HepG2 (cell line): ENCODE measurements at regions not wholly inside any gene's neighbourhood (a gene's known extent, or its start where the extent isn't known, plus 50 kb on each side); places are given as distances from the start of the nearest gene placed in this dataset.
A peak's percentile ranks its signal among the peaks of the same experiment; 100 is the strongest.
"Not testable (repeated sequence)": the region's sequence is repeated elsewhere in the genome, so short reads cannot be mapped to it uniquely, and the experiment has no call there.

Experiments
- ATAC-seq: fragments of 200-7000 bp; cut with Tn5 transposase; 3 replicates; pipeline ENCODE4 v1.9.1; 2020; ENCODE audit warnings: mild to moderate bottlenecking, moderate library complexity
- BruUV-seq: library from RNA; stranded (reverse); fragments of 400-500 nt; replicated peaks from 2 replicates; lab custom pipeline; 2021; lab: Mats Ljungman, UMichigan
- CTCF ChIA-PET: fragments of 300-600 bp; formaldehyde crosslinking; extraction: SDS; loops from one replicate; lab custom pipeline; 2021; ENCODE audit warnings: low total read pairs, inconsistent platforms, low intra/inter-chr PET ratio; lab: Yijun Ruan, JAX
- POLR2A ChIA-PET: fragments of 350-600 bp; sonication (Branson Sonifier 250); formaldehyde crosslinking; loops from one replicate; lab custom pipeline; 2020; ENCODE audit warnings: antibody characterized with exemption, inconsistent platforms; lab: Yijun Ruan, JAX
- DNase-seq: peaks from one replicate; pipeline ENCODE4 v3.0.0-alpha.2; 2015; ENCODE audit warnings: low spot score
- FAIRE-seq: peaks from 3 replicates; lab custom pipeline; 2011; peaks lifted over from hg19 to GRCh38; lab: Jason Lieb, UNC
- H2AFZ ChIP-seq: one replicate; pipeline ENCODE4 v1.6.1; 2011; ENCODE audit warnings: low read length, inconsistent platforms
- H3K27ac ChIP-seq: fragments of 300-600 bp; 3 replicates; pipeline ENCODE4 v1.8.0; 2011; ENCODE audit warnings: mixed run types, mild to moderate bottlenecking, mixed read lengths, low read length, inconsistent platforms; ENCODE audit not compliant: insufficient read depth; ENCODE audit errors: extremely low read length
- H3K27me3 ChIP-seq, 2 experiments: fragments of 200-600 bp in 1 of 2; 2 replicates in 1 of 2; 3 replicates in 1 of 2; pipeline versions ENCODE4 v1.6.0 to v1.8.0; 2011; ENCODE audit warnings: low read length in 2 of 2, mild to moderate bottlenecking in 2 of 2, moderate library complexity in 2 of 2, inconsistent platforms in 1 of 2; ENCODE audit not compliant: insufficient read depth in 2 of 2, control insufficient read depth in 1 of 2
- H3K36me3 ChIP-seq, 2 experiments: fragments of 200-600 bp in 1 of 2; replicated peaks in 1 of 2; 2 replicates in 1 of 2; 3 replicates in 1 of 2; pipeline versions ENCODE4 v1.5.1 to v1.8.0; 2011; ENCODE audit warnings: low read length in 2 of 2, inconsistent platforms in 1 of 2; ENCODE audit not compliant: insufficient read depth in 2 of 2, control insufficient read depth in 1 of 2
- H3K4me1 ChIP-seq: 2 replicates; pipeline ENCODE4 v1.5.1; 2012; ENCODE audit warnings: low read length, inconsistent platforms; ENCODE audit not compliant: insufficient read depth
- H3K4me2 ChIP-seq: 2 replicates; pipeline ENCODE4 v1.6.0; 2011; ENCODE audit warnings: low read depth, low read length, inconsistent platforms
- H3K4me3 ChIP-seq, 3 experiments: fragments of 200-600 bp in 1 of 3; sonication (generic), shearing (Covaris generic) in 1 of 3; replicated peaks in 1 of 3; 2 replicates each; pipeline ENCODE4 v1.5.1; 2011 to 2016; ENCODE audit warnings: low read length in 3 of 3, inconsistent platforms in 2 of 3, low read depth in 2 of 3, mild to moderate bottlenecking in 2 of 3, control low read depth in 1 of 3, mixed read lengths in 1 of 3; ENCODE audit not compliant: insufficient read depth in 1 of 3
- H3K79me2 ChIP-seq: one replicate; pipeline ENCODE4 v1.6.1; 2011; ENCODE audit warnings: low read length, inconsistent platforms; ENCODE audit not compliant: insufficient read depth
- H3K9ac ChIP-seq: 2 replicates; pipeline ENCODE4 v1.6.0; 2011; ENCODE audit warnings: mild to moderate bottlenecking, low read depth, low read length, inconsistent platforms; ENCODE audit not compliant: insufficient read depth
- H3K9me3 ChIP-seq: 2 replicates; pipeline ENCODE4 v1.5.1; 2012; ENCODE audit warnings: mild to moderate bottlenecking, low read length
- H4K20me1 ChIP-seq: 2 replicates; pipeline ENCODE4 v1.6.0; 2011; ENCODE audit warnings: inconsistent platforms, mild to moderate bottlenecking, low read length, moderate library complexity; ENCODE audit not compliant: insufficient read depth
- ZNF687 ChIP-seq: sonication (generic); formaldehyde crosslinking; IDR thresholded peaks from 2 replicates; pipeline ENCODE4 v1.5.1; 2020; ENCODE audit warnings: mild to moderate bottlenecking, missing genetic modification reagents, moderate library complexity
- WGBS: methylation state at CpG from one replicate; pipeline ENCODE4 v1.1.6; 2017; ENCODE audit warnings: low lambda C conversion rate; 5-methylcytosine and 5-hydroxymethylcytosine counted together
- in situ Hi-C: cut with HindIII; loops from 2 replicates; pipeline ENCODE4 v1.10.0; 2017; ENCODE audit warnings: low pct_unique_long_range_greater_than_20kb; ENCODE audit not compliant: extremely low pct_ligation_motif_present
- intact Hi-C: fragments of 100-400 bp; cut with micrococcal nuclease; formaldehyde crosslinking; loops from one replicate; pipeline ENCODE4 v1.10.0; 2022; ENCODE audit not compliant: unreplicated experiment

- FAIRE-seq, ATAC-seq, in situ Hi-C loops: not testable (repeated sequence)
Measured at GRCh38 chr10:29363930-29364329, 75.1 kb downstream of the LYZL1 start.

GRCh38 chr10:29366206-29366605 is 77.3 kb downstream of the LYZL1 start:
- 92% methylated on average over 11 of the region's 27 CpGs for WGBS
- H3K4me1 ChIP-seq, H3K9ac ChIP-seq, CTCF ChIA-PET, H3K36me3 ChIP-seq, H3K27ac ChIP-seq, H3K27me3 ChIP-seq, in situ Hi-C loops, H3K9me3 ChIP-seq, ATAC-seq, BruUV-seq, DNase-seq, H3K79me2 ChIP-seq, H4K20me1 ChIP-seq, intact Hi-C loops, H2AFZ ChIP-seq, H3K4me3 ChIP-seq, FAIRE-seq, H3K4me2 ChIP-seq, POLR2A ChIA-PET: not testable (repeated sequence)
- TF ChIP-seq ZNF687 (CRISPR knock-in tag) = peak; percentile 32

More at GRCh38 chr10:29363930-29364329, 75.1 kb downstream of the LYZL1 start:
- H2AFZ ChIP-seq, DNase-seq, H3K36me3 ChIP-seq, intact Hi-C loops, H3K27me3 ChIP-seq, H3K27ac ChIP-seq, CTCF ChIA-PET, POLR2A ChIA-PET, H3K4me2 ChIP-seq, H3K4me1 ChIP-seq, H3K4me3 ChIP-seq, BruUV-seq, H3K79me2 ChIP-seq, H3K9me3 ChIP-seq, H3K9ac ChIP-seq, H4K20me1 ChIP-seq: not testable (repeated sequence)
- 97% methylated on average over 9 of the region's 9 CpGs for WGBS
